HG03039 (cell line): ENCODE measurements at regions not wholly inside any gene's neighbourhood (a gene's known extent, or its start where the extent isn't known, plus 50 kb on each side); places are given as distances from the start of the nearest gene placed in this dataset.

Experiments
- ATAC-seq: cut with Tn5 transposase; IDR thresholded peaks from one replicate; pipeline ENCODE4 v1.9.1; 2021; ENCODE audit warnings: mild to moderate bottlenecking, moderate library complexity; ENCODE audit not compliant: unreplicated experiment

DNA sequence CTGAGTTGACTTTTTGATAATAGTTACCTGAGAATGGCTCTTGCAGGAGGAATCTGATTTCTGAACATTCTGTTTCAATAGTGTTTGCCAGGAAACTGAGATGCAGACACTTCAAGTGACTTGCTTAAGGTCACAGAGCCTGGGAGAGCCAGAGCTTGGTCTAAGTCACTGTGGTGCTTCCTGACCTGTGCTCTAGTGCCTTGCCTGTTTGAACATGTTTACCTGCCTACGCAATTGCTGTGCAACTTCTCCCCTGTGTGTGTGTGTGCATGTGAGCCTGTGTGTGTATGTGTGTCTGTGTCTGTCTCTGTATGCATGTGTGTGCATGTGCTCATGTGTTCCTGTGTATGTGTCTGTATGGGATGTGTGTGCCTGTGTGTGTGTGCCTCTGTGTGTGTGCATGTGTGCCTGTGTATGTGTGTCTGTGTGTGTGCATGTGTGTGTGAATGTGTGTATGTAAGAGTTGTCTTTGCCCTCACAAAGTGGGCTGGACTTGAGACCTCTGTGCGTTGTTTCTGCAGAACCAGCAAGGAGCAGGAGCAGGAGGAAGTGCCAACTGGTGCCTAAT lies 185.8 kb downstream of the GADD45G start:
- ATAC-seq = no peak

- no peak for ATAC-seq
Observed at GRCh38 chr9:89791754-89792153, 186.9 kb downstream of the GADD45G start.

DNA sequence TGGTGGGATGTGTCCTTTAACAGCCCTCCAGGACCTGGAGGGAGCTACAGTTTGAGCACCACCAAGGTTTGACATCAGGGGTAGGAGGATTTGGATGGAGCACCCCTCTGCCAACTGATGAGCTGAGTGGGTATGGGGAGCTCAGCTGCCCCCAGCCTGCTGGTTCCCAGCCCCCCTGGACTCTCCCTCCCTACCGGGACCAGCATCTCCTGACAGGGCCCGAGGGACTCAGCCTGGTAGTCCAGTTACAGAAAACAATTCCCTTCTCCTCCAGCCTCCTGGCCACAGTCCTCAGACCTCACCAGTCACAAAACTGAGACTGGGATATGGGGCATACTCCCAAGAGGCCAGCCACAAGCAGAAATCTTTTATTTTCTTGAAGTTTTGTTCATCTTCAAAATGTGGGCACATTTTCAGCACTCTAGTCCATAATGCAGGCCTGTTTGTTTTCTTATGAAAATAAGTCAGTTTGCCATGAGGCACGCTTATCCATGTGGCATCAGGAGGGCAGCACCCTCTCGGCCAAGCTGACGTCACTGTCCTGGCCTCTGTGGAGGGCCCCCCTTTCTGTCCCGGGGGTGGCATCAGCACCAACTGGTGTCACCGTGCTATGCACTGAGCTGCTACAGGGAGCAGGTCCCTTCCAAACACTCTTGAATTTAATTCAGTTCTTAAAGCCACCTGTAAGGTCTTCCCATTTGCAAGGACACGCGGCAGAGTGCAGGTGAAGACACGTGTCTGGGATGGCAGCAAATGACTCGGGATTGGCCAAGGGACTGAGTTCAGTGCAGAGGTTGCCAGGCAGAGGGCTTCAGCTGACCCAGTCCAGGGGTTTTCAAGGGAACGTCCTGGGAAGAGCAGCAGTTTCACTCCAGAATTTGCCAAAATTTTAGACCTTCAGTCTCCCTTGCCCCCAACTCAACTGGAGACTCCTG lies 187.6 kb downstream of the GADD45G start:
- ATAC-seq = no peak

DNA sequence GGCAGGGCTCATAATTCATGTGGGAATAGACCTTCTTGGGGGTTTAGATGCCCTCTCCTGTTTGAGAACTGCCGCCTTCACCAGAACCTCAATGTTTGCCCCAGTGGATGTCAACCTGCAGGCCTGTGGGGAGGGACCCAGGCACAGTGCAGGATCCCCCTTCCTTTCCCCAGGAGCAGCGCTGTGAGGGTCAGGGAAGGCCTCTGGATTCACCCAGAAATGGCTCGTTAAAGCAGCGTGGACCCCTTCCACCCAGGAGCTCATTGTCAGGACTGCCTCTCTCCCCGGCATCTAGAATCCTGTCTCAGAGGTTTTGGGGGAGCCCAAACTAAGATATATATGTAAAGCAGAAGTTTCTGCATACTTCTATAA lies 188.3 kb downstream of the GADD45G start:
- ATAC-seq = no peak

- ATAC-seq = no peak
Observed at GRCh38 chr9:89793551-89793950, 188.7 kb downstream of the GADD45G start.

GRCh38 chr9:89794918-89795317 lies 190.1 kb downstream of the GADD45G start:
- no peak for ATAC-seq

DNA sequence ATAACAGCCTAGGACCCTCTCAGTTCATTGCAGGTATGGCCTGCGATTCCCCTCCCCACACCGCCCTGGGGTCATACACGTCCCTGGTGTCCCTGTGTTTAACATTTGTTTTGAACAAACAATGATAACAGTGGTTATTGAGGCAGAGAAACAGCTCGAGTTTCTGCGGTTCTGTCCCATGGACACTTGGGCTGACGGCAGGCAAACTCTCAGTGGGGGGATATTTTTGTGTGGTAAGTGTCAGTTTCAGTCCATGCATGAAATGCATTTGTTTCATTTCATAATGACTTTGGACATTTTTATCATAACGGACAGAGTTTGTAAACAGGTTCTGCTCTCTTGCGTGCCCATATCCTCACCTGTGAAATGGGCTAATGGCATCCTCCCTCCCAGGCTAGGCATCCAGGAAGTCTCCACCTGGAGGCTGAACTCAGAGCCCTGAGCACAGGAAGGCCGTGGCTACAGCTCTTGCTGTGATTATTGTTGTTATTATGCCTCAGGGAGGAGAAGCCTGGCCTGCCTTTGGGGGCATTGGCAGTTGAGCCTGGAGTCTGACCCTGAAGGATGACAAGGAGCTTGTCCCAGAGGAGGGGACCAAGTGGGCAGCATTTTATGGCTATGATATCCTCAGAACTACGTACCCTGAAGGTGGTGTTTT lies 190.9 kb downstream of the GADD45G start:
- ATAC-seq = no peak

- ATAC-seq = no peak
Observed at GRCh38 chr9:89796606-89797005, 191.8 kb downstream of the GADD45G start.

DNA sequence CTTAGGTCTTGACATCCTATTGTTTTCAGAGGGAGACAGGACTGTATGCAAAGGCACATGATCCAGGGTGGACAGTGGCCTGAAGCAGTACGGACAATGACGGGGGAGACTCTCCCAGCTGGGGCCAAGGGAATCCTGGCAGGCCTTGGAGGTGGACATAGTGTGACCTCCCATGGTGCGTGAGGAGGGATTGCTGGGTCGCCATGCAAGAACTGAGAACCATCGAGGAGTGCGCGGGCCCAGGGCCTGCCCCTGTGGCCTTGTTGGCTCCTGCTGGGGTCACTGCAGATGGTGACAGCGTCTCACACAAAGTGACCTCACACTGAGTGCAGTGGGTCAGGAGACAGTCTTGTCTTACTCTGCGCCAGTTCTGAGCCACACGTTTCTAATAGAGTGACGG lies 192.4 kb downstream of the GADD45G start:
- ATAC-seq = no peak

DNA sequence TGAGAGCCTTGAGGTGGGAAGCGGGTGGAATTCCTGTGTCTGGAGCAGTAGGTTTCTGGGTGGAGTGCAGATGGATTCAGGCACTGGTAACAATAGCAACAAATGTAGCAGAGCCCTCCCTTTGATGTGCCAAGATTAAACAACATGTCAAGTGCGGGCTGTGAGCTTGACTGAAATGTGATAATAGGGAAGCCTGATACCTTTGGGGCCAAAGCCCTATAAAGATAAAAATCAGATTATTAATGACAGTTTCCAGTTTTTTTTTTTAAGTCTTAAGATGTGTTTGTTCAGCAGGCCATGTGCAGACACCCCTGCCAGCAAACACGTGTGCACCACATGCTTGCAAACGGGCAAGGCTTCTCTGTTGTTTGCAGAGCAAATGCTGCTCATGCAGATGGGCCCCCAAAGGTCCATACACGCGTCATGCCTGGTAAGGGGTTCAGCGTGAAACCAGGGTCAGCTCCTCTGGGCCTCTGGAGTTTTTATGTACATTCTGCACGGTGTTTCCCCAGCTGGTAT lies 193.2 kb downstream of the GADD45G start:
- ATAC-seq = no peak

- ATAC-seq = no peak
Observed at GRCh38 chr9:89798547-89799120, 193.8 kb downstream of the GADD45G start.

DNA sequence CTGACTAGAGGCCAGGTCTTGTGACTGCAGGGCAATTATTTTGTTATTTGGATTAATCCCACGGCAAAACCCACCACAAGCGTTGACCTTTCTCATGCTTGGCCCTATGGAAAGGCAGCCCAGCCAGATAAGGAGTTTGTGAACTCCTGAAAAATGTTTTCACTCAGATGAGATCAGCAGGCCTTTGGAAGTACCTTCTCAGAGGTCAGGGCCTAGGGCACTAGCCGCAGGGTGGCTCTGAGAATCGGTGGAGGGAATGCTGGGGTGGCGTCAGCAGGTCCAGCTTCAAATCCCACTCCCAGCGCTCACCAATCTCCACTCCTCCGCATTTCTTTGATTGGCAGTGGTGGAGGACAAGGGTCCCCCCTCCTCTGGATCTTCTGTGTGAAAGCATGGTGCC lies 194.4 kb downstream of the GADD45G start:
- no peak for ATAC-seq

GRCh38 chr9:89799766-89800165 lies 195.0 kb downstream of the GADD45G start:
- ATAC-seq = no peak

GRCh38 chr9:89801341-89801740 lies 196.5 kb downstream of the GADD45G start:
- ATAC-seq = no peak

DNA sequence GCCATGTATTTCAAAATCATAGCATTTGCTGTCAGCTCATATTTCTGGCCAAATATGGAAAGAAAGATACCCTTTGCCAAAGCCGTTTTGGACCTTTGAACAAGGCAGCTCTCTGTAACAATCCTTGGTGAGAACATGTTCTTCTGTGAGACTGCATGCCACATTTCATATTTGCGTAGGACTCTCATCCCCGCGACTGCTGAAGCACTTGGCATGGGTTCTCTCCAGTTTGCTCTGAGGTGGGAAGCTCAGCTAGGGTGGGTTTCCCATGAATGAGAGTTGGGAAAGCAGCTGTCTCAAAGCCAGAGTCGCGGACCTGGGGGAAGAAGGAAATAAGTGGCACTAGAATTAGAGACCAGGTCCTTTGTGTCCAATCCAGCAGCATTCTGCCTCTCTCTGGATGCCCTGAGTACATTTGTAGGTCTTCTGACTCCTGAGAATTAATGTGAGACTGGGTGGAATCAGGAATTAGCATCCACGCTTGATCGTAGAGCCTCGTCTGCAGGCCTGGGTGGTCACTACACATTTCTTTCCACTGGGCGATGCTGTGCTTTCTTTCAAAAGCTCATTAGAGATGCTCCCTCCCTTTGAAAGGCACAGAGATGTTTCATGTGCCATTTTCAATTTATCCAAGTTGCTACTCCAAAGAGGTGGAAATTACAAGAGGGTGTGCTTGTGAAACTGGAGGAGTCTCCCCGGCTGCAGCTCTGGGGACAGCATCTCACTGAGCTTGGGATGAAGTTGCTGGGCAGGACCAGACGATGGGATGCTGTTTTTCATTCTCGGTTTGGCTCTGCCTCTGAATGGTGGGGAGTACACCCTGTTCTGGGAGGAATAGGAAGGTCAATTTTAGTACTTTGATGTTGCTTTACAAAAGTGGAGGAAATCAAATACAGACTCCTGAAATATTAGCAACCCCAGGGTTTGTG lies 197.2 kb downstream of the GADD45G start:
- no peak for ATAC-seq

DNA sequence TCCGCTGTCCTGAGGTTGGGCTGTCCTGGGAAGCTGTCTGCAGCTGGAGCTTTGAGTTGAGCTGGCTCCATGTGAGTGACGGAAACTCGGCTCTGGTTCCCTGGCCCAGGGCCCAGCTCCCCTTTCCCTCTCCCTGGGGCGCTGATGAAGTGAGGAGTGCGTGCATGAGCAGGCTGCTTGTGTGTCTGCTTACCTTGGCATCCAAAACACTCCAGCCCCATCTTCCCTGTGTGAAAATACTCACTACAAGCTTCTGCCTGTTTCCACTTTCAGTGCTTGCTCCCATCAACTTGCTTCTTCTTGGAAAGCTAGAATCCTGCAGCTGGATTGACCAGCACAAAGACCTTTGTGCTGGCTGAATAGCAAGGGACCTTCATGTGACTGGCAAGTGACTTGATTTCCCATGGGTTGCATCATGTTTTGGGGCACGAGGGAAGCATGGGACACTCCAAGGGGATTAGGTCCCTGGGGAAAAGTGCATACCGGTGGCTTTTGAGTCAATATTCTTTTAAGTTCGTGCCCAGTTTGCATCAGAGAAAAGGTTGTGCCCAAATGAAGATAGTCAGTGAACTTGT lies 198.1 kb downstream of the GADD45G start:
- ATAC-seq = no peak

DNA sequence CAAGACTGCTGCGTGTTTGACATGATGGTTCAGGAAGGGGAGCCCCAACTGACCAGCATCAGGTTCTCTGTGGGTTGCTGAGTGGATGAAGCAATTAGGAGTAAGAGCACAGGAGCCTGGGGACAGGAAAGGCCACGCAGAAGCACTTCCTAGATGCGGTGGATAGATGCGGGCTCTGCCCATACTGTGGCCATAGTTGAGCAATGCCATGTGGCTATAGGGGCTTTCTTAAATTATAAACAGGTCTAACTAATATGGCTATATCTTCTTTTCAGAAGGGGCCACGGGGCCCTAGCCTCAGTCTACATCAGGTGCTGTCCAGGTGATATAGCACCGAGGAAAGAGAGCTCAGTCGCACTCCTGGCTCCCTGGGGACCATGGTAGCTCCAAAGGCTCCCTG lies 198.6 kb downstream of the GADD45G start:
- ATAC-seq = no peak

DNA sequence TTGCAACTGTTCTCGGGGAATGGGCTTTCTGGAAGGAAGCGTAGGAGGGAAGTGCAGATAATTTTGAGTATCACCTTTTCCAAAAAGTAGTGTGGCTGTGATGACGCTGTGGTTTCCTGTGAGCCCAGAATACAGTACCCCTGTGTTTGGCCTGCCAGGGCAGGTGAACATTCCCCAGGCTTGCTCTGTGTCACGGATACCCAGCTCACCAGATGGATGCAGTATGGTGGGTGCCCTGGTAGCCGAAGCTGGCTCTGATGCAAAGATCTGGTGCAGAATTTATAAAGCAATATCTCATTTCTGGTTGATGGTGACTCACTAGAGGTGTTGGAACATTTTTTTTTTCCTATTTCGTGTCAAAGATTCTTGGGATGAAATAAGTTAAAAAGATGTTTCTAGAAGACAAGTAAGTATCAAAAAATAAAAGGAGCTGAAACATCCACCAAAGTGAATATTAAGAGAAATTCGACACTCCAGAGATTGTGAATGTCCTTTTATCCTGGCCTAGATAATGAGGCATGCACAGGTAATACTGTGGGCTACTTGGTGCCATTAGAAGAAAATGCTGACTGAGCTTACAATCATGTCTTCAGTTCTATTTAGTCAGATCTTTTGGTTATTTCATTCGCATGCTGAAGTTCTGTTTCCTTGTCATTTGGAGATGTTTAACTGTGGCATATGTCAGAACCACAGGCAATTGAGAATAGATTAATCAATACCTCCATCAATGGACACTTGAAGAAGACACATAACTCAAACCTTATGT lies 200.1 kb downstream of the GADD45G start:
- no peak for ATAC-seq

DNA sequence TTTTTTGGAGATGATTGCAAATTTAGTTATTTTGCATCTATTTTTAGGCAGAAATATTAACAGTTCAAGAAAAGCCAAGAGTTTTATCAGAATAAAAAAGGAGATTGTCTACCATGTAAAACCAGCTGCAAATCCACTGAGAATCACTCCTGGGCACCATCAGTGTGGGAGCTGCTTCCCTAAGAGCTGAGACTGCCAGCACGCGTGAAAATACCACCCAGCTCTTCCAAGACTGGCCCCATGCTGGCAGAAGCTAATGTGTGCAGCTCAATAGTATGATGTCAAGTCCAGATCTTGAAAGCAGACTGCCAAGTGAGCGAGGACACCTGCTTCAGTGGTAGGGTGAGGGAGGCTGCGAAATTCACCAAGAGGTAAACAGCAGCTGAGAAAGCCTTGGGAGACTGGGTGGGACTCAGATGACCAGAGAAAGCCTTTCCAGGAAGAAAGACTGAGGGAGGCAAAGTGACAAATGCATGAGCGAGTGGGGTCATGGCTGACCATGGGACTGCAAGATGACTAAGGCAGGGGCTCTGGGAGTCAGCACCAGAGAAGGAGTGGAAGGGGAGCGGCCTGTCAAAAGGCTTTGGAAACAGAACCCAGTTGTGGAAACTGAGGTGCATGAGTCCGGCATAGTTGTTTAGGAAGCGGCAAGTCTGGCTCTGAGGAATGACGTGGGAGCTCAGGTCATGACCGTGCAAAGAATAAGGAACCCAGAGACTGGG lies 200.9 kb downstream of the GADD45G start:
- ATAC-seq = no peak
